IMR-90 (cell line): ENCODE measurements at regions not wholly inside any gene's neighbourhood (a gene's known extent, or its start where the extent isn't known, plus 50 kb on each side); places are given as distances from the start of the nearest gene placed in this dataset.

Experiments
- ATAC-seq: fragments of 200-7000 bp; cut with Tn5 transposase; 2 replicates; pipeline ENCODE4 v1.9.1; 2020; ENCODE audit warnings: low read depth, mild to moderate bottlenecking, moderate library complexity
- BruUV-seq: library from RNA; stranded (reverse); fragments of 400-500 nt; replicated peaks from 2 replicates; lab custom pipeline; 2021; lab: Mats Ljungman, UMichigan
- CTCF ChIA-PET: fragments of 300-600 bp; formaldehyde crosslinking; extraction: SDS; loops from one replicate; lab custom pipeline; 2021; ENCODE audit warnings: antibody characterized with exemption; lab: Yijun Ruan, JAX
- POLR2A ChIA-PET: fragments of 300-600 bp; sonication (Branson Sonifier 250); formaldehyde crosslinking; loops from one replicate; lab custom pipeline; 2022; ENCODE audit warnings: antibody characterized with exemption; ENCODE audit not compliant: unreplicated experiment; lab: Charles Lee
- DNase-seq: peaks from one replicate; pipeline ENCODE4 v3.0.0; 2013
- H2AFZ ChIP-seq: replicated peaks from 2 replicates; pipeline ENCODE3; 2013; ENCODE audit warnings: low read length, mild to moderate bottlenecking; ENCODE audit not compliant: poor library complexity
- H2AK5ac ChIP-seq: 2 replicates; pipeline ENCODE4 v1.6.1; 2013; ENCODE audit warnings: low read depth, low read length, inconsistent platforms
- H2AK9ac ChIP-seq: replicated peaks from 2 replicates; pipeline ENCODE3; 2013; ENCODE audit warnings: mild to moderate bottlenecking, low read depth, low read length, moderate library complexity; ENCODE audit not compliant: poor library complexity
- H2BK120ac ChIP-seq: 2 replicates; pipeline ENCODE4 v1.6.1; 2013; ENCODE audit warnings: low read depth, low read length, inconsistent platforms
- H2BK15ac ChIP-seq: 3 replicates; pipeline ENCODE4 v1.6.1; 2013; ENCODE audit warnings: low read depth, low read length, inconsistent platforms
- H2BK20ac ChIP-seq: 2 replicates; pipeline ENCODE4 v1.6.1; 2013; ENCODE audit warnings: low read depth, mild to moderate bottlenecking, inconsistent platforms, low read length, moderate library complexity
- H2BK5ac ChIP-seq: 2 replicates; pipeline ENCODE4 v1.6.1; 2013; ENCODE audit warnings: mild to moderate bottlenecking, low read depth, low read length, inconsistent platforms; ENCODE audit not compliant: poor library complexity, severe bottlenecking
- H3K14ac ChIP-seq: replicated peaks from 2 replicates; pipeline ENCODE4 v1.6.1; 2013; ENCODE audit warnings: low read depth, low read length, inconsistent platforms
- H3K18ac ChIP-seq: 2 replicates; pipeline ENCODE4 v1.6.1; 2013; ENCODE audit warnings: low read depth, low read length, control low read depth
- H3K23ac ChIP-seq: 2 replicates; pipeline ENCODE4 v1.6.1; 2013; ENCODE audit warnings: low read depth, low read length, inconsistent platforms
- H3K27ac ChIP-seq: 2 replicates; pipeline ENCODE4 v1.5.1; 2013; ENCODE audit warnings: mild to moderate bottlenecking, control low read depth, low read length; ENCODE audit not compliant: insufficient read depth
- H3K27me3 ChIP-seq: 2 replicates; pipeline ENCODE4 v1.6.1; 2013; ENCODE audit warnings: low read length; ENCODE audit not compliant: control insufficient read depth, insufficient read depth
- H3K36me3 ChIP-seq: 2 replicates; pipeline ENCODE4 v1.6.1; 2013; ENCODE audit warnings: low read length, mixed read lengths; ENCODE audit not compliant: control insufficient read depth, insufficient read depth
- H3K4ac ChIP-seq: 2 replicates; pipeline ENCODE4 v1.6.1; 2013; ENCODE audit warnings: low read depth, low read length, inconsistent platforms
- H3K4me1 ChIP-seq: 2 replicates; pipeline ENCODE4 v1.6.1; 2013; ENCODE audit warnings: low read length, mixed read lengths; ENCODE audit not compliant: control insufficient read depth, insufficient read depth
- H3K4me2 ChIP-seq: 2 replicates; pipeline ENCODE4 v1.6.1; 2013; ENCODE audit warnings: low read depth, mild to moderate bottlenecking, control low read depth, low read length, moderate library complexity
- H3K4me3 ChIP-seq: 2 replicates; pipeline ENCODE4 v1.5.1; 2013; ENCODE audit warnings: low read depth, mild to moderate bottlenecking, control low read depth, low read length, moderate library complexity; ENCODE audit not compliant: insufficient read depth
- H3K56ac ChIP-seq: 2 replicates; pipeline ENCODE4 v1.6.1; 2013; ENCODE audit warnings: low read length, inconsistent platforms; ENCODE audit not compliant: insufficient read depth; ENCODE audit errors: extremely low read depth
- H3K79me1 ChIP-seq, 2 experiments: 2 replicates each; pipeline ENCODE4 v1.6.1; 2013; ENCODE audit warnings: low read length in 2 of 2, inconsistent platforms in 1 of 2, low read depth in 1 of 2
- H3K9ac ChIP-seq: 2 replicates; pipeline ENCODE4 v1.6.1; 2013; ENCODE audit warnings: low read depth, low read length, control low read depth
- H3K9me1 ChIP-seq: 2 replicates; pipeline ENCODE4 v1.6.1; 2013; ENCODE audit warnings: low read length, inconsistent platforms; ENCODE audit not compliant: insufficient read depth
- H3K9me3 ChIP-seq: 2 replicates; pipeline ENCODE4 v1.6.1; 2013; ENCODE audit warnings: low read length; ENCODE audit not compliant: control insufficient read depth, insufficient read depth
- H4K20me1 ChIP-seq: 2 replicates; pipeline ENCODE4 v1.6.1; 2013; ENCODE audit warnings: low read length, inconsistent platforms; ENCODE audit not compliant: insufficient read depth
- H4K5ac ChIP-seq: 2 replicates; pipeline ENCODE4 v1.6.1; 2013; ENCODE audit warnings: mild to moderate bottlenecking, low read depth, low read length, control low read depth
- H4K8ac ChIP-seq, 2 experiments: 2 replicates each; pipeline ENCODE4 v1.6.1; 2013; ENCODE audit warnings: low read depth in 2 of 2, low read length in 2 of 2, control low read depth in 1 of 2, inconsistent platforms in 1 of 2
- H4K91ac ChIP-seq: 2 replicates; pipeline ENCODE4 v1.6.1; 2013; ENCODE audit warnings: low read depth, low read length, inconsistent platforms; ENCODE audit not compliant: insufficient read depth
- CHD1 ChIP-seq: IDR thresholded peaks from 2 replicates; pipeline ENCODE4 v1.6.1; 2012; ENCODE audit warnings: low read depth, low read length, improper control_type of control experiment
- CTCF ChIP-seq: conservative IDR thresholded peaks from 2 replicates; pipeline ENCODE4 v1.5.1; 2012; ENCODE audit warnings: mild to moderate bottlenecking, low read depth, low read length, improper control_type of control experiment
- ELK1 ChIP-seq: fragments of 150-350 bp; IDR thresholded peaks from 2 replicates; pipeline ENCODE4 v1.6.1; 2016; ENCODE audit warnings: low read depth, mild to moderate bottlenecking, low read length, moderate library complexity, borderline replicate concordance
- FOS ChIP-seq: fragments of 150-350 bp; IDR thresholded peaks from 2 replicates; pipeline ENCODE4 v1.6.1; 2016; ENCODE audit warnings: low read depth, low read length
- MAFK ChIP-seq: IDR thresholded peaks from 2 replicates; pipeline ENCODE4 v1.6.1; 2012; ENCODE audit warnings: low read depth, low read length, improper control_type of control experiment
- MAZ ChIP-seq: IDR thresholded peaks from 2 replicates; pipeline ENCODE4 v1.6.1; 2012; ENCODE audit warnings: low read depth, mild to moderate bottlenecking, low read length, improper control_type of control experiment, moderate library complexity, borderline replicate concordance
- MXI1 ChIP-seq: IDR thresholded peaks from 2 replicates; pipeline ENCODE4 v1.6.1; 2012; ENCODE audit warnings: low read depth, mild to moderate bottlenecking, low read length, moderate library complexity, borderline replicate concordance
- NFE2L2 ChIP-seq: fragments of 150-350 bp; IDR thresholded peaks from 2 replicates; pipeline ENCODE4 v1.6.1; 2016; ENCODE audit warnings: low read depth, mild to moderate bottlenecking, low read length
- POLR2A ChIP-seq: IDR thresholded peaks from 2 replicates; pipeline ENCODE4 v1.6.1; 2012; ENCODE audit warnings: mild to moderate bottlenecking, low read depth, low read length
- RAD21 ChIP-seq: IDR thresholded peaks from 2 replicates; pipeline ENCODE4 v1.6.1; 2012; ENCODE audit warnings: low read length, improper control_type of control experiment
- RCOR1 ChIP-seq: IDR thresholded peaks from 2 replicates; pipeline ENCODE4 v1.6.1; 2012; ENCODE audit warnings: mild to moderate bottlenecking, low read length, improper control_type of control experiment; ENCODE audit not compliant: insufficient replicate concordance
- SMC3 ChIP-seq: fragments of 150-350 bp; IDR thresholded peaks from 2 replicates; pipeline ENCODE4 v1.6.1; 2016; ENCODE audit warnings: low read depth, mild to moderate bottlenecking, antibody characterized with exemption, low read length, moderate library complexity
- WGBS, 2 experiments: methylation state at CpG; one replicate each; pipeline versions ENCODE4 v1.1.5 to v1.1.7; 2013; ENCODE audit warnings: missing lambda C conversion rate in 2 of 2; ENCODE audit not compliant: insufficient read length in 1 of 2; ENCODE audit errors: extremely low coverage in 2 of 2; 5-methylcytosine and 5-hydroxymethylcytosine counted together
- dilution Hi-C: fragments of 300-500 bp; cut with HindIII; formaldehyde crosslinking; loops from one replicate; pipeline ENCODE4 v1.14.3; 2018; ENCODE audit warnings: low sequenced_read_pairs; ENCODE audit not compliant: unreplicated experiment
- in situ Hi-C: fragments of 300-500 bp; cut with MboI; formaldehyde crosslinking; loops from 3 replicates; pipeline ENCODE4 v1.14.3; 2019; ENCODE audit warnings: low sequenced_read_pairs, inconsistent platforms, mixed read lengths
- intact Hi-C: fragments of 100-400 bp; cut with micrococcal nuclease; formaldehyde crosslinking; loops from 2 replicates; pipeline ENCODE4 v1.10.0; 2022

- Histone ChIP-seq H3K27me3 (no peaks in the 10 kb centered on the region), H2BK120ac (peak overlapping the region; percentile 20; the same call in 1 of the 2 replicates), H2AFZ (peak overlapping the region; percentile 93), H2AK5ac (peak overlapping the region; percentile 33; the same call in 1 of the 2 replicates), H2AK9ac (peak overlapping the region; percentile 10), H4K20me1 (no peaks in the 10 kb centered on the region), H3K9ac (no peak overlapping the region), H3K4me3 (no peak overlapping the region), H3K4me1 (no peaks in the 10 kb centered on the region; the same call in none of the 2 replicates), H3K14ac (peak overlapping the region; percentile 58), H4K5ac (no peak overlapping the region), H3K18ac (no peak overlapping the region), H3K23ac (no peak overlapping the region), H3K79me1 (no peaks in the 10 kb centered on the region), H4K8ac (peak overlapping the region; percentile 74 to 76; a peak in 3 of 4 replicates), H3K36me3 (no peaks in the 10 kb centered on the region), H3K27ac (no peak overlapping the region), H3K9me3 (no peaks in the 10 kb centered on the region), H3K4me2 (no peak overlapping the region), H3K9me1 (peaks cover 10% of the 10 kb centered on the region; the same call in 1 of the 2 replicates), H4K91ac (peak overlapping the region; percentile 32), H3K4ac (peak overlapping the region; percentile 39; the same call in 1 of the 2 replicates), H2BK20ac (peak overlapping the region; percentile 59; the same call in 1 of the 2 replicates), H3K56ac (no peak overlapping the region), H2BK5ac (no peak overlapping the region), H2BK15ac (peak overlapping the region; percentile 42; the same call in 1 of the 3 replicates)
- CTCF ChIA-PET: interaction anchor here (0.6 to 0.9 kb wide), 2 partner anchors 12 to 175 kb away, joined by 3 to 8 read pairs; no protein-coding TSS in a partner anchor
- no CpG with 5 or more reads among the region's 3 CpGs for WGBS, 2 experiments
- DNase-seq: no peak
- in situ Hi-C loops: no loop called here
- BruUV-seq: no TSS peak
- intact Hi-C loops: no loop called here
- dilution Hi-C loops: no loop called here
- ATAC-seq: no peak
- no peak for TF ChIP-seq ELK1
- TF ChIP-seq MXI1: no peak
- TF ChIP-seq SMC3: no peak
- TF ChIP-seq FOS: no peak
- no peak for TF ChIP-seq POLR2A
- TF ChIP-seq CTCF: no peak
- TF ChIP-seq RCOR1: no peak
- no peak for TF ChIP-seq CHD1
- TF ChIP-seq RAD21: no peak
- TF ChIP-seq NFE2L2: no peak
- no peak for TF ChIP-seq MAZ
- TF ChIP-seq MAFK: no peak
- POLR2A ChIA-PET: no interaction called here
Observed at GRCh38 chr1:186512698-186513457, 52.0 kb upstream of the PDC start.
